WTC11 (cell line): ENCODE measurements at regions not wholly inside any gene's neighbourhood (a gene's known extent, or its start where the extent isn't known, plus 50 kb on each side); places are given as distances from the start of the nearest gene placed in this dataset.

ENCODE experiments used
- ATAC-seq: fragments of 200-7000 bp; cut with Tn5 transposase; 2 replicates; pipeline ENCODE4 v1.10.0; 2021; ENCODE audit warnings: mild to moderate bottlenecking, moderate library complexity
- CTCF ChIA-PET: fragments of 300-600 bp; sonication (Branson Sonifier 250); formaldehyde crosslinking; loops from one replicate; lab custom pipeline; 2021; ENCODE audit warnings: antibody characterized with exemption; lab: Charles Lee
- POLR2A ChIA-PET: fragments of 350-600 bp; sonication (Branson Sonifier 250); formaldehyde crosslinking; loops from one replicate; lab custom pipeline; 2021; ENCODE audit warnings: antibody characterized with exemption; lab: Charles Lee
- DNase-seq: peaks from one replicate; pipeline ENCODE4 v3.0.0; 2021; ENCODE audit warnings: low spot score
- H3K27ac Mint-ChIP-seq: 2 replicates; pipeline ENCODE4 v1.8.0; 2021; ENCODE audit warnings: mixed read lengths
- H3K27me3 Mint-ChIP-seq: 2 replicates; pipeline ENCODE4 v1.8.0; 2021; ENCODE audit warnings: low read depth, mild to moderate bottlenecking, moderate library complexity, mixed read lengths
- H3K36me3 Mint-ChIP-seq: 2 replicates; pipeline ENCODE4 v1.8.0; 2021; ENCODE audit warnings: mixed read lengths
- H3K4me1 Mint-ChIP-seq: 2 replicates; pipeline ENCODE4 v1.8.0; 2022; ENCODE audit warnings: mixed read lengths
- H3K4me3 Mint-ChIP-seq: 2 replicates; pipeline ENCODE4 v1.8.0; 2021; ENCODE audit warnings: mild to moderate bottlenecking, moderate library complexity, mixed read lengths
- H3K9me3 Mint-ChIP-seq: 2 replicates; pipeline ENCODE4 v1.8.0; 2021; ENCODE audit warnings: mixed read lengths
- ATF1 ChIP-seq: sonication (generic); formaldehyde crosslinking; IDR thresholded peaks from 2 replicates; pipeline ENCODE4 v1.8.1; 2023; ENCODE audit warnings: mild to moderate bottlenecking, moderate library complexity, missing genetic modification reagents
- E2F1 ChIP-seq: sonication (generic); formaldehyde crosslinking; IDR thresholded peaks from 2 replicates; pipeline ENCODE4 v1.8.0; 2022; ENCODE audit warnings: mild to moderate bottlenecking, missing genetic modification reagents
- E2F4 ChIP-seq: sonication (generic); formaldehyde crosslinking; IDR thresholded peaks from 2 replicates; pipeline ENCODE4 v1.8.1; 2022; ENCODE audit warnings: low read depth, mild to moderate bottlenecking, moderate library complexity, missing genetic modification reagents, borderline replicate concordance
- E2F5 ChIP-seq: sonication (generic); formaldehyde crosslinking; IDR thresholded peaks from 2 replicates; pipeline ENCODE4 v1.8.1; 2022; ENCODE audit warnings: mild to moderate bottlenecking, moderate library complexity, missing genetic modification reagents
- ESRRA ChIP-seq: sonication (generic); formaldehyde crosslinking; IDR thresholded peaks from 2 replicates; pipeline ENCODE4 v1.8.1; 2022; ENCODE audit warnings: mild to moderate bottlenecking, missing genetic modification reagents, borderline replicate concordance
- NFE2L1 ChIP-seq: sonication (generic); formaldehyde crosslinking; IDR thresholded peaks from 2 replicates; pipeline ENCODE4 v1.8.1; 2023; ENCODE audit warnings: missing genetic modification reagents
- NFYB ChIP-seq: sonication (generic); formaldehyde crosslinking; conservative IDR thresholded peaks from 2 replicates; pipeline ENCODE4 v1.8.0; 2022; ENCODE audit warnings: low read depth, missing genetic modification reagents
- NR3C1 ChIP-seq: sonication (generic); formaldehyde crosslinking; conservative IDR thresholded peaks from 2 replicates; pipeline ENCODE4 v1.8.1; 2023; ENCODE audit warnings: low read depth, mild to moderate bottlenecking, missing genetic modification reagents
- SMAD3 ChIP-seq: sonication (generic); formaldehyde crosslinking; IDR thresholded peaks from 2 replicates; pipeline ENCODE4 v1.8.0; 2022; ENCODE audit warnings: missing genetic modification reagents, mild to moderate bottlenecking, borderline replicate concordance
- ZNF121 ChIP-seq: sonication (generic); formaldehyde crosslinking; IDR thresholded peaks from 2 replicates; pipeline ENCODE4 v1.8.0; 2023; ENCODE audit warnings: missing genetic modification reagents
- ZNF232 ChIP-seq: sonication (generic); formaldehyde crosslinking; IDR thresholded peaks from 2 replicates; pipeline ENCODE4 v1.8.0; 2022; ENCODE audit warnings: mild to moderate bottlenecking, missing genetic modification reagents
- TF ChIP-seq, protein P1 (sequence below): sonication (generic); formaldehyde crosslinking; IDR thresholded peaks from 2 replicates; pipeline ENCODE4 v1.8.0; 2022; ENCODE audit warnings: mild to moderate bottlenecking, missing genetic modification reagents
- TF ChIP-seq, protein P2 (sequence below): fragments of 200-600 bp; IDR thresholded peaks from 2 replicates; pipeline ENCODE4 v1.8.0; 2022; ENCODE audit warnings: antibody characterized with exemption
- TF ChIP-seq, protein P3 (sequence below): sonication (generic); formaldehyde crosslinking; IDR thresholded peaks from 2 replicates; pipeline ENCODE4 v1.8.1; 2023; ENCODE audit warnings: mild to moderate bottlenecking, moderate library complexity, missing genetic modification reagents

- Mint-ChIP-seq H3K36me3 (peaks cover 38% of the 10 kb centered on the region), H3K4me3 (no peak overlapping the region), H3K27me3 (no peaks in the 10 kb centered on the region), H3K4me1 (peaks cover 18% of the 10 kb centered on the region), H3K27ac (no peak overlapping the region; the same call in 1 of the 2 replicates), H3K9me3 (peaks cover 49% of the 10 kb centered on the region)
- ChIA-PET POLR2A (no interaction called here), CTCF (no interaction called here)
- TF ChIP-seq ZNF232 (CRISPR knock-in tag) (no peak), NFYB (CRISPR knock-in tag) (no peak), NFE2L1 (no peak), ATF1 (CRISPR knock-in tag) (no peak), E2F4 (CRISPR knock-in tag) (no peak), ZNF121 (CRISPR knock-in tag) (no peak), NR3C1 (CRISPR knock-in tag) (no peak), ESRRA (CRISPR knock-in tag) (no peak), SMAD3 (CRISPR knock-in tag) (no peak)
- TF ChIP-seq, protein P1, sequence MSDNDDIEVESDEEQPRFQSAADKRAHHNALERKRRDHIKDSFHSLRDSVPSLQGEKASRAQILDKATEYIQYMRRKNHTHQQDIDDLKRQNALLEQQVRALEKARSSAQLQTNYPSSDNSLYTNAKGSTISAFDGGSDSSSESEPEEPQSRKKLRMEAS (CRISPR knock-in tag) = no peak
- TF ChIP-seq, protein P2, sequence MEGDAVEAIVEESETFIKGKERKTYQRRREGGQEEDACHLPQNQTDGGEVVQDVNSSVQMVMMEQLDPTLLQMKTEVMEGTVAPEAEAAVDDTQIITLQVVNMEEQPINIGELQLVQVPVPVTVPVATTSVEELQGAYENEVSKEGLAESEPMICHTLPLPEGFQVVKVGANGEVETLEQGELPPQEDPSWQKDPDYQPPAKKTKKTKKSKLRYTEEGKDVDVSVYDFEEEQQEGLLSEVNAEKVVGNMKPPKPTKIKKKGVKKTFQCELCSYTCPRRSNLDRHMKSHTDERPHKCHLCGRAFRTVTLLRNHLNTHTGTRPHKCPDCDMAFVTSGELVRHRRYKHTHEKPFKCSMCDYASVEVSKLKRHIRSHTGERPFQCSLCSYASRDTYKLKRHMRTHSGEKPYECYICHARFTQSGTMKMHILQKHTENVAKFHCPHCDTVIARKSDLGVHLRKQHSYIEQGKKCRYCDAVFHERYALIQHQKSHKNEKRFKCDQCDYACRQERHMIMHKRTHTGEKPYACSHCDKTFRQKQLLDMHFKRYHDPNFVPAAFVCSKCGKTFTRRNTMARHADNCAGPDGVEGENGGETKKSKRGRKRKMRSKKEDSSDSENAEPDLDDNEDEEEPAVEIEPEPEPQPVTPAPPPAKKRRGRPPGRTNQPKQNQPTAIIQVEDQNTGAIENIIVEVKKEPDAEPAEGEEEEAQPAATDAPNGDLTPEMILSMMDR = no peak
- TF ChIP-seq, protein P3, sequence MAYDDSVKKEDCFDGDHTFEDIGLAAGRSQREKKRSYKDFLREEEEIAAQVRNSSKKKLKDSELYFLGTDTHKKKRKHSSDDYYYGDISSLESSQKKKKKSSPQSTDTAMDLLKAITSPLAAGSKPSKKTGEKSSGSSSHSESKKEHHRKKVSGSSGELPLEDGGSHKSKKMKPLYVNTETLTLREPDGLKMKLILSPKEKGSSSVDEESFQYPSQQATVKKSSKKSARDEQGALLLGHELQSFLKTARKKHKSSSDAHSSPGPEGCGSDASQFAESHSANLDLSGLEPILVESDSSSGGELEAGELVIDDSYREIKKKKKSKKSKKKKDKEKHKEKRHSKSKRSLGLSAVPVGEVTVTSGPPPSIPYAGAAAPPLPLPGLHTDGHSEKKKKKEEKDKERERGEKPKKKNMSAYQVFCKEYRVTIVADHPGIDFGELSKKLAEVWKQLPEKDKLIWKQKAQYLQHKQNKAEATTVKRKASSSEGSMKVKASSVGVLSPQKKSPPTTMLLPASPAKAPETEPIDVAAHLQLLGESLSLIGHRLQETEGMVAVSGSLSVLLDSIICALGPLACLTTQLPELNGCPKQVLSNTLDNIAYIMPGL = no peak
- DNase-seq (no peak), ATAC-seq (no peak)
Observed at GRCh38 chr17:54339731-54340130, 517.0 kb downstream of the KIF2B start.

DNA sequence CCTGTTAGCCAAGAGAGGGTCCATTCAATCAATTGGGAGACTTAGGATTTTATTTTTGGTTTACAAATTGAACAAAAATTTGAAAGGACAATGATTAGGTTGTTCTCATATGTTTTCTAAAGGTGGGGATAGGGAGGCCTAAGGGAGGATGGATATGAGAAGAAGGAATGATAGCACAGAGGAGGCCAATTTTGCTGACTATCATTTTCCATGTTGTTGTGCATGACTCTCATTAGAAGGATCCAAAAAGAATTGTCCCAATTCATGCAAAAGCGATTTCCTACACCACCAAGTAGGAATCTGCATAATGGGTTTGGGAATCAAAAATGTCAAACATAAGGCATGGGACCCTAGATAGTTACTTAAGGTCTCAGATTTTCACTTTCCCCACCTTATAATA, 524.8 kb downstream of the KIF2B start:
- POLR2A ChIA-PET = no interaction called here
- H3K4me1 Mint-ChIP-seq = peaks cover 44% of the 10 kb centered on the region
- CTCF ChIA-PET = no interaction called here
- H3K27ac Mint-ChIP-seq = 0 out of 2 replicates have a peak overlapping the region, but pooled peaks have one; percentile 61
- no peak overlapping the region for H3K4me3 Mint-ChIP-seq
- ATAC-seq = no peak
- no peak for TF ChIP-seq E2F1 (CRISPR knock-in tag)
- TF ChIP-seq, protein P2 = no peak
- TF ChIP-seq E2F5 (CRISPR knock-in tag) = no peak
- no peak for DNase-seq
- H3K36me3 Mint-ChIP-seq = peaks cover 39% of the 10 kb centered on the region
- peaks cover 53% of the 10 kb centered on the region for H3K9me3 Mint-ChIP-seq
- H3K27me3 Mint-ChIP-seq = no peaks in the 10 kb centered on the region
